ENCODE measurements at regions not wholly inside any gene's neighbourhood (a gene's known extent, or its start where the extent isn't known, plus 50 kb on each side); places are given as distances from the start of the nearest gene placed in this dataset.
"Not testable (repeated sequence)": the region's sequence is repeated elsewhere in the genome, so short reads cannot be mapped to it uniquely, and the experiment has no call there.

GRCh38 chr10:61040399-61041016, 96.5 kb upstream of the RHOBTB1 start:
- H3K27me3 ChIP-seq: no peaks in the 10 kb centered on the region
- no peak overlapping the region for H3K27ac ChIP-seq
- intact Hi-C loops (cut with DNase I): no loop called here
- no peak overlapping the region for H3K4me3 ChIP-seq
- H3K4me1 ChIP-seq (replicated peaks in 1 of 2): no peaks in the 10 kb centered on the region
- DNase-seq: no peak
- H3K9me3 ChIP-seq (replicated peaks in 1 of 3): no peaks in the 10 kb centered on the region
- no peaks in the 10 kb centered on the region for H3K36me3 ChIP-seq (replicated peaks in 1 of 2)
- no peak for TF ChIP-seq POLR2A (IDR thresholded peaks at IDR 0.05)
- 97 to 100% (median 98%) methylated on average over 2 to 30 of the region's 30 CpGs for WGBS, 4 donors

GRCh38 chr10:61039868-61040267, 95.9 kb upstream of the RHOBTB1 start:
- Histone ChIP-seq H3K4me1 (replicated peaks in 1 of 2) (no peaks in the 10 kb centered on the region), H3K9me3 (replicated peaks in 1 of 3) (no peaks in the 10 kb centered on the region), H3K27ac (no peak overlapping the region), H3K27me3 (no peaks in the 10 kb centered on the region), H3K4me3 (no peak overlapping the region), H3K36me3 (replicated peaks in 1 of 2) (no peaks in the 10 kb centered on the region)
- DNase-seq: no peak
- no peak for TF ChIP-seq CTCF (IDR thresholded peaks at IDR 0.05)
- no peak for TF ChIP-seq POLR2A (IDR thresholded peaks at IDR 0.05)
- intact Hi-C loops (cut with DNase I): no loop called here
- WGBS, 4 donors: 75 to 100% (median 91%) methylated on average over 1 of the region's 1 CpG

GRCh38 chr10:61037261-61037830, 93.4 kb upstream of the RHOBTB1 start:
- H3K9me3 ChIP-seq (replicated peaks in 1 of 3); H3K27me3 ChIP-seq; DNase-seq; H3K27ac ChIP-seq; H3K4me1 ChIP-seq (replicated peaks in 1 of 2); H3K36me3 ChIP-seq (replicated peaks in 1 of 2); H3K4me3 ChIP-seq; intact Hi-C loops (cut with DNase I): not testable (repeated sequence)
- WGBS, 4 donors: 86 to 97% (median 92%) methylated on average over 16 of the region's 16 CpGs

GRCh38 chr10:61036148-61036547, 92.2 kb upstream of the RHOBTB1 start:
- H3K27me3 ChIP-seq; H3K4me3 ChIP-seq; H3K36me3 ChIP-seq (replicated peaks in 1 of 2); intact Hi-C loops (cut with DNase I); H3K4me1 ChIP-seq (replicated peaks in 1 of 2); H3K9me3 ChIP-seq (replicated peaks in 1 of 3); H3K27ac ChIP-seq; DNase-seq: not testable (repeated sequence)
- WGBS, 4 donors: 96 to 100% (median 98%) methylated on average over 3 of the region's 3 CpGs

- Histone ChIP-seq H3K27ac (no peak overlapping the region), H3K27me3 (no peaks in the 10 kb centered on the region), H3K36me3 (replicated peaks in 1 of 2) (no peaks in the 10 kb centered on the region), H3K4me3 (no peak overlapping the region), H3K4me1 (replicated peaks in 1 of 2) (no peaks in the 10 kb centered on the region), H3K9me3 (replicated peaks in 1 of 3) (no peaks in the 10 kb centered on the region)
- no peak for DNase-seq
- intact Hi-C loops (cut with DNase I): no loop called here
- TF ChIP-seq CTCF (IDR thresholded peaks at IDR 0.05) (no peak), POLR2A (IDR thresholded peaks at IDR 0.05) (no peak)
- WGBS, 4 donors: 83 to 94% (median 90%) methylated on average over 3 of the region's 3 CpGs
Measured at GRCh38 chr10:61031341-61031740, 87.4 kb upstream of the RHOBTB1 start.

GRCh38 chr10:61029411-61029810, 85.4 kb upstream of the RHOBTB1 start:
- Histone ChIP-seq H3K4me3 (no peak overlapping the region), H3K36me3 (replicated peaks in 1 of 2) (no peaks in the 10 kb centered on the region), H3K4me1 (replicated peaks in 1 of 2) (no peaks in the 10 kb centered on the region), H3K27ac (no peak overlapping the region), H3K27me3 (no peaks in the 10 kb centered on the region), H3K9me3 (replicated peaks in 1 of 3) (no peaks in the 10 kb centered on the region)
- 92 to 98% (median 97%) methylated on average over 2 of the region's 2 CpGs for WGBS, 4 donors
- TF ChIP-seq POLR2A (IDR thresholded peaks at IDR 0.05): no peak
- no peak for TF ChIP-seq CTCF (IDR thresholded peaks at IDR 0.05)
- DNase-seq: no peak
- intact Hi-C loops (cut with DNase I): no loop called here
